Mesendoderm (in vitro differentiated cells): ENCODE measurements at regions not wholly inside any gene's neighbourhood (a gene's known extent, or its start where the extent isn't known, plus 50 kb on each side); places are given as distances from the start of the nearest gene placed in this dataset.

Source experiments
- DNase-seq: peaks from one replicate; pipeline ENCODE4 v3.0.0; 2013
- H2AK5ac ChIP-seq: 2 replicates; pipeline ENCODE4 v1.6.1; 2013; ENCODE audit warnings: low read length, inconsistent platforms
- H2BK120ac ChIP-seq: 2 replicates; pipeline ENCODE4 v1.6.1; 2013; ENCODE audit warnings: low read depth, mild to moderate bottlenecking, low read length, moderate library complexity, mixed read lengths
- H2BK15ac ChIP-seq: replicated peaks from 2 replicates; pipeline ENCODE4 v1.6.1; 2013; ENCODE audit warnings: low read depth, mild to moderate bottlenecking, moderate library complexity
- H2BK5ac ChIP-seq: 2 replicates; pipeline ENCODE4 v1.6.1; 2013; ENCODE audit warnings: low read length, inconsistent platforms
- H3K18ac ChIP-seq: 2 replicates; pipeline ENCODE4 v1.6.1; 2013; ENCODE audit warnings: mild to moderate bottlenecking, low read length, mixed read lengths
- H3K23ac ChIP-seq: one replicate; pipeline ENCODE4 v1.6.1; 2013; ENCODE audit warnings: low read length
- H3K27ac ChIP-seq: 2 replicates; pipeline ENCODE4 v1.5.1; 2013; ENCODE audit warnings: low read depth, mild to moderate bottlenecking, inconsistent platforms, low read length, moderate library complexity
- H3K27me3 ChIP-seq: 2 replicates; pipeline ENCODE4 v1.6.1; 2013; ENCODE audit warnings: low read length, control low read depth, mild to moderate bottlenecking, inconsistent platforms; ENCODE audit not compliant: insufficient read depth, poor library complexity
- H3K36me3 ChIP-seq: 2 replicates; pipeline ENCODE4 v1.6.1; 2013; ENCODE audit warnings: low read length, inconsistent platforms; ENCODE audit not compliant: control insufficient read depth, insufficient read depth
- H3K4ac ChIP-seq: one replicate; pipeline ENCODE4 v1.6.1; 2013; ENCODE audit warnings: low read depth, mild to moderate bottlenecking, low read length, moderate library complexity
- H3K4me1 ChIP-seq: 2 replicates; pipeline ENCODE4 v1.6.1; 2013; ENCODE audit warnings: low read depth, low read length, inconsistent platforms; ENCODE audit not compliant: control insufficient read depth
- H3K4me2 ChIP-seq: 2 replicates; pipeline ENCODE4 v1.6.1; 2013; ENCODE audit warnings: low read length
- H3K4me3 ChIP-seq: 2 replicates; pipeline ENCODE4 v1.5.1; 2013; ENCODE audit warnings: mild to moderate bottlenecking, low read length
- H3K56ac ChIP-seq: one replicate; pipeline ENCODE4 v1.6.1; 2013; ENCODE audit warnings: low read length
- H3K79me1 ChIP-seq: 2 replicates; pipeline ENCODE4 v1.6.1; 2013; ENCODE audit warnings: low read length, inconsistent platforms
- H3K79me2 ChIP-seq: 2 replicates; pipeline ENCODE4 v1.6.1; 2013; ENCODE audit warnings: mild to moderate bottlenecking, low read length; ENCODE audit not compliant: control insufficient read depth, insufficient read depth
- H3K9ac ChIP-seq: 2 replicates; pipeline ENCODE4 v1.6.1; 2013; ENCODE audit warnings: low read length, inconsistent platforms
- H4K5ac ChIP-seq: one replicate; pipeline ENCODE4 v1.6.1; 2013; ENCODE audit warnings: low read length
- H4K8ac ChIP-seq: one replicate; pipeline ENCODE4 v1.6.1; 2013; ENCODE audit warnings: low read depth, mild to moderate bottlenecking, control low read depth, low read length, moderate library complexity
- WGBS: extraction: QIAGEN DNeasy Blood & Tissue Kit; methylation state at CpG from one replicate; pipeline ENCODE4 v1.1.7; 2013; ENCODE audit warnings: low lambda C conversion rate, missing lambda C conversion rate; ENCODE audit not compliant: insufficient coverage; ENCODE audit errors: extremely low coverage; 5-methylcytosine and 5-hydroxymethylcytosine counted together

DNA sequence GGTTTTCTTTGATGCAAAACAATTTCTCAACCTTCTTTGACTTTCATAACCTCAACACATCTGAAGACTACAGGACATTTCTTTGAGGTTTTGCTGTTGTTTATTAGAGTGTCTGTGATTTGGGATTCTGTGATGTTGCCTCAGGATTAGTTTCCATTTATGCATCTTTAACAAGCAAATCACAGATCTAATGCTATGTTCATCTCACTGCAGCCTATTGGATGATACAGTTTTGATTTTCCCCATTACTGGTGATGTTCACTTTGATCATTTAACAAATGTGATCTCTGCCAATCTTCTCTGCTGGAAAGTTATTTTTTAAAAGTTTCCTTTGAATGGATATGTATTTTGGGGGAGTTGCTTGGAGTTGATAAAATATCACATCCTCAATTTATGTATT, 624.9 kb upstream of the HS3ST1 start:
- no peak overlapping the region for H2BK15ac ChIP-seq
- DNase-seq = no peak
- H3K4me3 ChIP-seq = no peak overlapping the region
- no peak overlapping the region for H2BK120ac ChIP-seq
- H3K23ac ChIP-seq = no peak overlapping the region
- no peak overlapping the region for H3K4ac ChIP-seq
- no peak overlapping the region for H2BK5ac ChIP-seq
- H4K8ac ChIP-seq = no peak overlapping the region
- H3K4me2 ChIP-seq = no peak overlapping the region
- no peaks in the 10 kb centered on the region for H3K27me3 ChIP-seq
- H3K4me1 ChIP-seq = no peaks in the 10 kb centered on the region
- H2AK5ac ChIP-seq = no peak overlapping the region
- no peaks in the 10 kb centered on the region for H3K36me3 ChIP-seq
- H3K9ac ChIP-seq = no peak overlapping the region
- no peaks in the 10 kb centered on the region for H3K79me2 ChIP-seq
- H4K5ac ChIP-seq = no peak overlapping the region
- no peak overlapping the region for H3K27ac ChIP-seq
- no peak overlapping the region for H3K56ac ChIP-seq
- no peaks in the 10 kb centered on the region for H3K79me1 ChIP-seq
- no peak overlapping the region for H3K18ac ChIP-seq

DNA sequence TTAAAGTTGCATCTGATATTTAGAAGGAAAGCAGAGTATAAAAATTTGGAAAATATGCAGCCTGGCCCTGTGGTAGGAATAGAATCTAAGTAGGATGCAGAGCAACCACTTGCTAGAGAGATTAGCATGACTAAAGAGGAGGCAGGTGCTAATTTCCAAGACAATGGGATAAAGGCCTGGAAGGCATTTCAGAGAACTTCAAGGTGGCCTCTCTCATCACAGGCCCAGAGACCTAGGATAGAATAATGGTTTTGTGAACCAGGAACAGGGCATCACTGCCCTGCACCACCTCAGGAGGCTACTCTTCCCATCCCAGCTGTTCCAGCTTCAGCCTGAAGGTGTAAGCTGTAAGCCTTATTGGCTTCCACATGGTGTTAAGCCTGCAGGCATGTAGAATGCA, 621.7 kb upstream of the HS3ST1 start:
- no peaks in the 10 kb centered on the region for H3K4me1 ChIP-seq
- DNase-seq = peak; percentile 22

DNA sequence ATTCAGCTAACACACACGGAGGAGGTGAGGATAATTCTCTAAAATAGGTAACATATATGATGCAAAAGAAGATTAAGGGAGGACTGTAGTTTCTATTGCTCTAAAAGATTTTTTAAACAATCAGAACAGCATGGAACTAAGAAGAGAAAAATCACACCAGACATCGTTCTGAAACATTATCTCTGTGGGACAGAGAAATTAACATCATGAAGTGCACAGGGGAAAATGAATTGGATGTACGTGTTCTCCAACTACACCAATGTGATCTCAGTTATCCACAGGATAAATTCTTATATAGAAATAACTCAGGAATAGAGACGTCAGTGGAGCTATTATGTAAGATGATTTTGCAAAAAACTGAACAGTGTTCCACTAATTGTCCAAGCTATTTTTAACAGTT, 614.1 kb upstream of the HS3ST1 start:
- Histone ChIP-seq H3K23ac (no peak overlapping the region), H2AK5ac (no peak overlapping the region), H2BK5ac (no peak overlapping the region), H4K5ac (no peak overlapping the region), H3K36me3 (no peaks in the 10 kb centered on the region), H3K4me3 (no peak overlapping the region), H3K79me1 (no peaks in the 10 kb centered on the region), H2BK120ac (no peak overlapping the region), H3K27me3 (no peaks in the 10 kb centered on the region), H3K27ac (no peak overlapping the region), H2BK15ac (no peak overlapping the region), H3K9ac (no peak overlapping the region), H3K56ac (no peak overlapping the region), H3K4me2 (no peak overlapping the region), H3K79me2 (no peaks in the 10 kb centered on the region), H3K18ac (no peak overlapping the region), H3K4ac (no peak overlapping the region), H3K4me1 (no peaks in the 10 kb centered on the region), H4K8ac (no peak overlapping the region)
- no CpG with 5 or more reads among the region's 4 CpGs for WGBS
- no peak for DNase-seq

More for the DNA sequence above, 621.7 kb upstream of the HS3ST1 start:
- H2BK15ac ChIP-seq = no peak overlapping the region
- H3K4me2 ChIP-seq = no peak overlapping the region
- no peak overlapping the region for H2BK5ac ChIP-seq
- H3K4ac ChIP-seq = no peak overlapping the region
- H3K56ac ChIP-seq = no peak overlapping the region
- H3K79me2 ChIP-seq = no peaks in the 10 kb centered on the region
- no peaks in the 10 kb centered on the region for H3K27me3 ChIP-seq
- H3K18ac ChIP-seq = no peak overlapping the region
- H3K9ac ChIP-seq = no peak overlapping the region
- H3K27ac ChIP-seq = no peak overlapping the region
- no peak overlapping the region for H3K4me3 ChIP-seq
- H3K79me1 ChIP-seq = no peaks in the 10 kb centered on the region
- H3K36me3 ChIP-seq = no peaks in the 10 kb centered on the region
- H4K8ac ChIP-seq = no peak overlapping the region
- H2BK120ac ChIP-seq = no peak overlapping the region
- H2AK5ac ChIP-seq = no peak overlapping the region
- no peak overlapping the region for H3K23ac ChIP-seq
- no peak overlapping the region for H4K5ac ChIP-seq

DNA sequence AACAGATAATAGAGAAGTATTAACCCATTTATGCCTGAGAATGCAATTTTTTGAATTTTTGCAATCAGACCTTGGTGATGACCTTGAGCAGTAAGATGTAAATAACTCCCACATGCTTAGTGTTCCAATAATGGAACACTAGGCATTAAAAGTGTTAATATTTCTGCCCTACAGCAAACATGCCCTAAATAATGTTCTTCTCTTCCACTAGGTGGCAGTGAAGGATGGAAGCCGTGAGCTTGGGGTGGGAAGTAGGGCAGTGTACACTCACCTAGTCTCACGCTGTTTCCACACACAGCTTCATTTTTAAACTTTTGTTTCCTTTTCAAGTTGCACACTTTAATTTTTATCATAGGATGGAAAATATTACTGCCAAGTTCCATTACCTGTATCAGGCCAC, 613.1 kb upstream of the HS3ST1 start:
- Histone ChIP-seq H3K27ac (no peak overlapping the region), H3K56ac (no peak overlapping the region), H3K9ac (no peak overlapping the region), H3K4me3 (no peak overlapping the region), H2BK5ac (no peak overlapping the region), H3K36me3 (no peaks in the 10 kb centered on the region), H3K23ac (no peak overlapping the region), H3K18ac (no peak overlapping the region), H2BK120ac (no peak overlapping the region), H2AK5ac (no peak overlapping the region), H2BK15ac (no peak overlapping the region), H3K27me3 (no peaks in the 10 kb centered on the region), H4K5ac (no peak overlapping the region), H3K79me2 (no peaks in the 10 kb centered on the region), H3K4me2 (no peak overlapping the region), H3K4me1 (no peaks in the 10 kb centered on the region), H3K4ac (no peak overlapping the region), H4K8ac (no peak overlapping the region), H3K79me1 (no peaks in the 10 kb centered on the region)
- WGBS = no CpG with 5 or more reads among the region's 2 CpGs
- DNase-seq = peak; percentile 46

DNA sequence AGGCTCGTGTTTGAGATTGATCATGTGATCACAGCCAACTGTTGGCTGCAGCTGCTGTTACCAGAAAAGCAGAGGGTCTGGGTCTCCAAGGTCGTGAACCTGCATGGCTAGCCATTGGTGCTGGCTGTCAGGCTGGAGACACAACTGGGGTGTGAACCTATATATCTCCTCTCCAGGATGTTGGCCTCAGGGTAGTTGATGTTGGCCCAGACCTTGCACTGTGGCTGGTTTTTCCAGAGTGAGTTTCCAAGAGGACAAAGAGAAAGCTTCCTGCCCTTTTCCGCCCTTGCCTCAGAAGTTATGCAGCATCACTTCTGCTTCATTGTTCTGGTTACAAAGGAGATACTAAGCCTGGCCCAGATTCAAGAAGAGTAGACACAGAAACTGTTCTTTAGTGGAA, 607.8 kb upstream of the HS3ST1 start:
- H2BK15ac ChIP-seq = no peak overlapping the region
- no peak overlapping the region for H3K27ac ChIP-seq
- H3K4me1 ChIP-seq = no peaks in the 10 kb centered on the region
- H4K8ac ChIP-seq = no peak overlapping the region
- no peak overlapping the region for H3K9ac ChIP-seq
- no peak overlapping the region for H3K4ac ChIP-seq
- no peak overlapping the region for H2BK5ac ChIP-seq
- no peak overlapping the region for H3K23ac ChIP-seq
- H2BK120ac ChIP-seq = no peak overlapping the region
- no peak overlapping the region for H2AK5ac ChIP-seq
- H3K79me2 ChIP-seq = no peaks in the 10 kb centered on the region
- no peaks in the 10 kb centered on the region for H3K27me3 ChIP-seq
- no CpG with 5 or more reads among the region's 3 CpGs for WGBS
- no peak overlapping the region for H3K4me3 ChIP-seq
- no peaks in the 10 kb centered on the region for H3K79me1 ChIP-seq
- H3K4me2 ChIP-seq = no peak overlapping the region
- no peak overlapping the region for H3K56ac ChIP-seq
- no peak overlapping the region for H3K18ac ChIP-seq
- no peak for DNase-seq
- no peaks in the 10 kb centered on the region for H3K36me3 ChIP-seq
- no peak overlapping the region for H4K5ac ChIP-seq

DNA sequence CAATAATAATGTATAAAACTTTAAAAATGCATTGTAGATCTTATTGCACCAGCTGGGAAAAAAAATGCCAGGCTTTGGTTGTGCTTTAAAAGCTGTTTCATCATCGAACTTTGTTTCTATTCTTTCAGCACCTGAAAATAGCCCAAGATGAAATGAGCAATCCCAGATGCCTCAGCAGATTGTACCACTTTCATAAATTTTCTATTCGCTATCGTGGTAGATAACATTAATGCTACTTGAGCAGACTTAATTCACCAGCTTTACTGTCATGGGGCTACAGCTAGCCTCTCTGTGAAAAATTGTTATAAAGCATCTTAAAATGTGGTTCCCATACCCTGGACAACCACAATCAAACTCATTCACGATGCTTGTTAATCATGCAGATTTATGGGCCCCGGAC, 599.6 kb upstream of the HS3ST1 start:
- no CpG with 5 or more reads among the region's 5 CpGs for WGBS
- Histone ChIP-seq H3K4me2 (no peak overlapping the region), H3K23ac (no peak overlapping the region)

More for the DNA sequence above, 599.6 kb upstream of the HS3ST1 start:
- H3K4ac ChIP-seq = no peak overlapping the region
- H2BK120ac ChIP-seq = no peak overlapping the region
- DNase-seq = no peak
- H3K36me3 ChIP-seq = no peaks in the 10 kb centered on the region
- no peaks in the 10 kb centered on the region for H3K79me1 ChIP-seq
- no peak overlapping the region for H3K27ac ChIP-seq
- no peak overlapping the region for H3K18ac ChIP-seq
- H3K27me3 ChIP-seq = no peaks in the 10 kb centered on the region
- H3K56ac ChIP-seq = no peak overlapping the region
- H2BK15ac ChIP-seq = no peak overlapping the region
- H4K5ac ChIP-seq = no peak overlapping the region
- no peak overlapping the region for H3K9ac ChIP-seq
- H3K4me1 ChIP-seq = no peaks in the 10 kb centered on the region
- H2AK5ac ChIP-seq = no peak overlapping the region
- no peaks in the 10 kb centered on the region for H3K79me2 ChIP-seq
- no peak overlapping the region for H2BK5ac ChIP-seq
- H4K8ac ChIP-seq = no peak overlapping the region
- no peak overlapping the region for H3K4me3 ChIP-seq
